Adrenal gland (tissue), 5 donors: ENCODE measurements at regions not wholly inside any gene's neighbourhood (a gene's known extent, or its start where the extent isn't known, plus 50 kb on each side); places are given as distances from the start of the nearest gene placed in this dataset.

Experiments used
- CTCF ChIP-seq, 6 experiments: fragments of 450-650 bp in 4 of 6; fragments of 200-600 bp in 2 of 6; sonication (generic) in 1 of 6; IDR thresholded peaks; 1 replicate in 5 of 6; 2 replicates in 1 of 6; pipeline versions ENCODE4 v1.5.1 to v1.8.0; 2016 to 2021; ENCODE audit warnings: antibody characterized with exemption in 6 of 6, mild to moderate bottlenecking in 2 of 6, moderate library complexity in 1 of 6
- POLR2A ChIP-seq, 2 donors: fragments of 450-650 bp; IDR thresholded peaks; one replicate each; pipeline ENCODE4 v1.6.1; 2017; ENCODE audit warnings: antibody characterized with exemption in 2 of 2, mild to moderate bottlenecking in 2 of 2, moderate library complexity in 1 of 2
- donor health status: DM: no; HTN: no; CAD: no.

GRCh38 chr17:12522336-12522735 is 143.4 kb upstream of the MYOCD start:
- TF ChIP-seq POLR2A (IDR thresholded peaks at IDR 0.05) (no peak), CTCF (IDR thresholded peaks at IDR 0.05) (no peak)
